Aorta (tissue), 5 donors: ENCODE measurements at regions not wholly inside any gene's neighbourhood (a gene's known extent, or its start where the extent isn't known, plus 50 kb on each side); places are given as distances from the start of the nearest gene placed in this dataset.
A peak's percentile ranks its signal among the peaks of the same experiment; 100 is the strongest.

Source experiments
- ATAC-seq: fragments of 200-7000 bp; cut with Tn5 transposase; one replicate; pipeline ENCODE4 v1.9.1; 2022; ENCODE audit warnings: moderate library complexity; ENCODE audit not compliant: low FRiP score
- DNase-seq, 2 donors: peaks; one replicate each; pipeline ENCODE4 v3.0.0-alpha.2; 2020
- H3K27ac ChIP-seq, 2 donors: one replicate each; pipeline ENCODE4 v1.5.1; 2013; ENCODE audit warnings: low read length in 2 of 2, mild to moderate bottlenecking in 2 of 2, moderate library complexity in 2 of 2, control low read depth in 1 of 2, inconsistent platforms in 1 of 2, low read depth in 1 of 2
- H3K27me3 ChIP-seq, 2 donors: one replicate each; pipeline ENCODE4 v1.6.1; 2013; ENCODE audit warnings: control low read depth in 1 of 2, low read length in 1 of 2, mild to moderate bottlenecking in 1 of 2, moderate library complexity in 1 of 2; ENCODE audit not compliant: insufficient read depth in 2 of 2, control insufficient read depth in 1 of 2
- H3K36me3 ChIP-seq, 2 donors: one replicate each; pipeline ENCODE4 v1.6.1; 2013; ENCODE audit warnings: control low read depth in 1 of 2, low read length in 1 of 2, mild to moderate bottlenecking in 1 of 2; ENCODE audit not compliant: insufficient read depth in 2 of 2, control insufficient read depth in 1 of 2
- H3K4me1 ChIP-seq, 2 donors: one replicate each; pipeline ENCODE4 v1.6.1; 2013; ENCODE audit warnings: low read length in 2 of 2, control low read depth in 1 of 2, mild to moderate bottlenecking in 1 of 2, moderate library complexity in 1 of 2; ENCODE audit not compliant: insufficient read depth in 2 of 2, control insufficient read depth in 1 of 2
- H3K4me3 ChIP-seq, 2 donors: one replicate each; pipeline ENCODE4 v1.5.1; 2013; ENCODE audit warnings: low read length in 2 of 2, control low read depth in 1 of 2, mild to moderate bottlenecking in 1 of 2
- H3K9me3 ChIP-seq: one replicate; pipeline ENCODE4 v1.6.1; 2013; ENCODE audit warnings: mild to moderate bottlenecking, low read length; ENCODE audit not compliant: control insufficient read depth
- WGBS, 2 donors: extraction: QIAGEN DNeasy Blood & Tissue Kit; methylation state at CpG; one replicate each; pipeline ENCODE4 v1.1.7; 2013; 5-methylcytosine and 5-hydroxymethylcytosine counted together
- intact Hi-C, 2 donors: fragments of 100-400 bp; cut with DNase I; formaldehyde crosslinking; loops; one replicate each; pipeline versions ENCODE4 v1.14.2 to v1.15.0; 2022
- donor health status: healthy with polysubstance abuse.
- donor health status: Bipolar disorder and iron deficiency.
- donor health status: DM: no; HTN: no; CAD: no.
- donor health status: DM: no; HTN: no; CAD: no.
- donor health status: DM: yes; HTN: yes; CAD: no.

DNA sequence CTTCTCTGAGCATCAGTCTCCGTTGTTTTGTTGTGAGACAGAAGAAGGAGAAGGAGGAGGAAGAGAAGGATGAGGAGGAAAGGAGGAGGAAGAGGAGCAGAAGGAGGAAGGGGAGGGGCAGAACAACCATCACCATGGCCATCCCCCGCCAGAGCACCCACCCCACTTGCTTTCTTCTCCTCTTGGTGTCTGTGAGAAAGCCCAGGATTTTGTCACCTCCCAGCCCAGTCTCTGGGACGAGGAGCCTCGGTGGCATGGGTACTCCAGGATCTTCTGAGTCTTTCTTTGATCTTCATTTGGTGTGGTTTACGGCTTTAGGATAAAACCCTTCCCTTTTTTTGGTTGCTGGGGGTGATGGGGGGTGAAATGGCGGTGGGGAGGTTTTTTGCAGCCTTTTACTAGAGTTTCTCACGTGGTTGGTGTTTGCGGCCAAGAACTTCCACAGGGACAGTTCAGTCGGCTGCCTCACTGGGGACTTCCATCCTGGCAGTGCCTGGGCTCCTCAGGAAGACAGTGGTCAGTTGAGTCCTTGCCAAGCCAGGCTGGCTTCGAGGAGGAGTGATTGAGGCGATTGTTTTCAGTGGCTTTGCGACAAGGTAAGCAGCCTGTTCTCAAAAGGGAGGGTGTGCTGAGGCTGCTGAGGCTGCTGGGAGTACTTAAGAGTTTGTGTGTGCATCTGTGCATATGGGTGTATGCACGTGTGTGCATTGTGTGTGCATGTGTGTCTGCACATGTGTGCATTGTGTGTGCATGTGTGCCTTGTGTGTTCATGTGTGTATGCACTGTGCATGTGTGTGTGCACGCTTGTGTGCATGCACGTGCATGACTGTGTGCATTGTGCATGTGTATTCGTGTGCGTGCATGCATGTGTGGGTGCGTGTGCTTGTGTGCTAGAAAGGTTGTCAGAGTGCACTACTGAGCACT lies 567.5 kb downstream of the TBC1D22A start:
- Histone ChIP-seq H3K36me3 (no peaks in the 10 kb centered on the region), H3K27ac (no peak overlapping the region), H3K9me3 (peaks cover 5% of the 10 kb centered on the region), H3K4me1 (no peaks in the 10 kb centered on the region), H3K4me3 (no peak overlapping the region), H3K27me3 (no peaks in the 10 kb centered on the region)
- DNase-seq, result no peak
- no peak for ATAC-seq
- 55 to 65% methylated on average over 18 of the region's 18 CpGs for WGBS, 2 donors
- intact Hi-C loops, result no loop called here

DNA sequence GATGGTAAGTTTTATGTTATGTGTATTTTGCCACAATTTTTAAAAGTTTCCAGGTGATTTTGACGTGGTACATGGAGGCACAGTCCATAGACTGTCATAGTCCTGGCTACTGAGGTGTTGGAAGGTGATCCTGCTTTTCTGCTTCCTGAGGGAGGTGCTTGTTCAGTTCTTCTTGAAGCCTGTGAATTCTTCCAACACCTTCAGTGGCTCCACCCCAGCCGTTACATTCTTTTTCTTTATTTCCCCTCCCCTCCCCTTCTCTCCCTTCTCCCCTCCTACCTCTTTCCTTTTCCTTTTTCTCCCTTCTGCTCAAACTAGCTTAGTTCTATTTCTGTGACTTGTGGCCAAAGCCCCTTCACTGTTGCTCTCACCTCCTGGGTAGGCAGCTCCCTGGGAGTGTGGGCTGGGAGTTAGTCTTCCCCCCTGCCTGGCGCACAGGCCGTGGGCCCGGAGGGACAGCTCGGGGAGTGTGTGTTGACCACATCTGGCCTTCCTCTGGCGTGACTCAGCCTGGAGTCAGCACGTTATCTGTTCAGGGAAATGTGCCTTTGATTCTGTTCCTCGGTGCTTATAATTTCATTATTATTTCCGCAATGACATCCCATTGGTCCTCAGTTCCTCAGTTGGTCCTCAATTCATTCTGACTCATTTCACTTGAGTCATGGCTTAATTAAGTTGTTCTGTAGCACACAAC lies 566.2 kb downstream of the TBC1D22A start:
- no peak overlapping the region for H3K27ac ChIP-seq
- 34 to 47% methylated on average over 10 of the region's 10 CpGs for WGBS, 2 donors
- H3K36me3 ChIP-seq, result no peaks in the 10 kb centered on the region
- no peaks in the 10 kb centered on the region for H3K4me1 ChIP-seq
- DNase-seq (no peak), ATAC-seq (peak; percentile 63)
- H3K4me3 ChIP-seq, result no peak overlapping the region
- intact Hi-C loops, result no loop called here
- no peaks in the 10 kb centered on the region for H3K27me3 ChIP-seq
- peaks cover 5% of the 10 kb centered on the region for H3K9me3 ChIP-seq

DNA sequence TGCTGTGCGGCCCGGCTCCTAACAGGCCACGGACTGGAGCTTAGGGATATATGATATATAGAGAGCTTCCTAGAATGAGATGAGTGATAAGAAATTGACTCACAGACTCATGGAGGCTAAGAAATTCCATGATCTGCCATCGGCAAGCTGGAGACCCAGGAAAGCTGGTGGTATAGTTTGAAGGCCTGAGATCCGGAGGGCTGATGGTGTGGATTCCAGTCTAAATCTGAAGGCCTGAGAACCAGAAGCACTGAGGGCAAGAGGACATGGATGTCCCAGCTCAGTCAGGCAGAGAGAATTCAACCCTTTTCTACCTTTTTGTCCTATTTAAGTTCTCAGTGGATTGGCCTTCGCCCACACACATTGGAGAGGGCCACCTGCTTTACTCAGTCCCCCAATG lies 564.8 kb downstream of the TBC1D22A start:
- DNase-seq (no peak), ATAC-seq (no peak)
- Histone ChIP-seq H3K36me3 (no peaks in the 10 kb centered on the region), H3K27ac (no peak overlapping the region), H3K27me3 (no peaks in the 10 kb centered on the region), H3K9me3 (peaks cover 6% of the 10 kb centered on the region), H3K4me1 (no peaks in the 10 kb centered on the region), H3K4me3 (no peak overlapping the region)
- 89 to 90% methylated on average over 6 of the region's 6 CpGs for WGBS, 2 donors
- intact Hi-C loops, result no loop called here

DNA sequence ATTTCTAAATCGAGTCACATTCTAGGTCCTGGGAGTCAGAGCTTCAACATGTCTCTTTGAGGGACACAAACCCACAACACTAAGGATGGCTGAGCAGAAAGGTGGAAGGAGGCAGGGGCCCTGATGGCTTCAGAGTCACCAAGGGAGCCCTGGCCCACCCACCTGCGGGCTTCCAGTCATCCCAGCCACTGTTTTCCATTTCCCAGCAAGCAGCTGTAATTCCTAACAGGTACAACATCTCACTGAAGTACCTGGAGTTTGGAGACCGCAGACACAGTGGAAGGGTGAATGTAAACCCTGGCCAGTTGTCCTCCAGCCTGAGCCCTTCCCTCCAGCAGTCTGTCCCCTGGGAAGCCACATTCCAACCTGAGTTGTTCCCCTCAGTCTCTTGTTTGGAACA lies 562.8 kb downstream of the TBC1D22A start:
- ATAC-seq, result no peak
- H3K36me3 ChIP-seq, result no peaks in the 10 kb centered on the region
- 84 to 91% methylated on average over 3 of the region's 3 CpGs for WGBS, 2 donors
- no peak overlapping the region for H3K27ac ChIP-seq
- peaks cover 8% of the 10 kb centered on the region for H3K9me3 ChIP-seq
- no peaks in the 10 kb centered on the region for H3K4me1 ChIP-seq
- no peak overlapping the region for H3K4me3 ChIP-seq
- no peaks in the 10 kb centered on the region for H3K27me3 ChIP-seq
- intact Hi-C loops, result no loop called here
- DNase-seq, result no peak

DNA sequence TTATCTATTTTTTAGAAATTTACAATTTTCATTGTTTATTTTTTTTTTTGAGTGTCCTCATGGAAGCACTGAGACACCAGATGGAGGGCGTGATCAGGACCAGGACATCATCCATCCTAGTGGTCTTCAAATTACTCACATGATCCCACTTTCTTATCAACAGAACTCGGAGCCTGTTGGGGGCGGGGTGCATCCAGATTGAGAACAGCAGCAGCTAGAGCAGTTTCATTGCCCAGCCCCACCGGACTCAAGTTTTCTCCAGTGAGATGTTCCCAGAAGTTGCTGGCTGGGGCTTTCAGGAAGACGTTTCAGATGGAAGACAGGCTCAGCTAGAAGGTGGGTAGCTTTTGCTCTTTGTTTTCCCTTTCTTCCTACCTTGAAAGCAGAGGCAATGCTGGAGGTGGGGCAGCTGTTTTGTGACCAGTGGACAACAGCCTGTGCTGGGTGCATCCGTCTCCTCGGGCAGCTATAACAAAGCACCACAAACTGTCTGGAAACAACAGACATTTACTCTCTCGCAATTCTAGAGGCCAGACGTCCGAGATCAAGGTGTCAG lies 562.1 kb downstream of the TBC1D22A start:
- H3K27me3 ChIP-seq, result no peaks in the 10 kb centered on the region
- no peak for DNase-seq
- 71 to 73% methylated on average over 10 of the region's 10 CpGs for WGBS, 2 donors
- H3K4me3 ChIP-seq, result no peak overlapping the region
- peaks cover 9% of the 10 kb centered on the region for H3K9me3 ChIP-seq
- intact Hi-C loops, result no loop called here
- H3K4me1 ChIP-seq, result no peaks in the 10 kb centered on the region
- H3K36me3 ChIP-seq, result no peaks in the 10 kb centered on the region
- no peak for ATAC-seq
- no peak overlapping the region for H3K27ac ChIP-seq

DNA sequence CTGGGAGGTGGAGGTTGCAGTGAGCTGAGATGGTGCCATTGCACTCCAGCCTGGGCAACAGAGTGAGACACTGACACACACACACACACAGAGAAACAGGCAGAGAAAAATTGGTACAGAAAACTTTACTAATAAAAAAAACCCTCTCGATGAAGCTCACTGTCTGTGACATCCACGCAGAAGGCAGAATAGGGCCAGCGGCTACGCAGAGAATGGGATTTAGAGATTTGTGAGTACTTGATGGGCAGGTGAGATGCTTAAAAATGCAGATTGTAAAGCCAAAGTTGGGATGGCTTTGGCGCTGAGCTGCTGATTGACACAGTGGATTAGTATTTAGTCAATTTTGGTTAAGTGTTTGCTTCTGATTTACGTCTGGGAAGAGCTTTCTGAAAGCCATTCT lies 561.1 kb downstream of the TBC1D22A start:
- peaks cover 12% of the 10 kb centered on the region for H3K9me3 ChIP-seq
- intact Hi-C loops, result no loop called here
- H3K4me1 ChIP-seq, result no peaks in the 10 kb centered on the region
- H3K36me3 ChIP-seq, result no peaks in the 10 kb centered on the region
- no peaks in the 10 kb centered on the region for H3K27me3 ChIP-seq
- no peak overlapping the region for H3K27ac ChIP-seq
- H3K4me3 ChIP-seq, result no peak overlapping the region
- ATAC-seq (no peak), DNase-seq (no peak)
- WGBS, 2 donors, result 80 to 84% methylated on average over 6 of the region's 6 CpGs

DNA sequence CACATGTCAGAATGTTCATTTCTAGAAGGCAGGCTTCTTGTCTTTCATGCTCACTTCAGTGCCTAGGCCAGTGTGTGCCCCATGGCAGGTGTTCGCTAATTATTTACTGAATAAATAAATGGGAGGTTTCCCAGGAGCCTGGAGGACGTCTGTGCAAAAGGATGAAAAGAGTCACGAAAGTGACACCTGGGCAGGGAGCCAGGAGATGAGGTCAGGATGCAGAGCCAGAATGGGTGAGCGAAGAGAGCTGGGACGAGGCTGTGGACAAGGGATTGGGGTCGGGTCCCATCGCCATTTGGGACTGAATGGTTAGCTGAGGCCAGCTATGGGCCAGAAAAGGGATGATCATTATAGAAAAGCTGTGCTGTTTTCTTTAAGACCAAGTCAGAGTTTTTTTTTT lies 560.4 kb downstream of the TBC1D22A start:
- Histone ChIP-seq H3K27ac (no peak overlapping the region), H3K27me3 (no peaks in the 10 kb centered on the region), H3K4me1 (no peaks in the 10 kb centered on the region), H3K36me3 (no peaks in the 10 kb centered on the region), H3K4me3 (no peak overlapping the region), H3K9me3 (peaks cover 12% of the 10 kb centered on the region)
- DNase-seq (no peak), ATAC-seq (no peak)
- intact Hi-C loops, result no loop called here
- WGBS, 2 donors, result 63 to 67% methylated on average over 7 of the region's 7 CpGs

DNA sequence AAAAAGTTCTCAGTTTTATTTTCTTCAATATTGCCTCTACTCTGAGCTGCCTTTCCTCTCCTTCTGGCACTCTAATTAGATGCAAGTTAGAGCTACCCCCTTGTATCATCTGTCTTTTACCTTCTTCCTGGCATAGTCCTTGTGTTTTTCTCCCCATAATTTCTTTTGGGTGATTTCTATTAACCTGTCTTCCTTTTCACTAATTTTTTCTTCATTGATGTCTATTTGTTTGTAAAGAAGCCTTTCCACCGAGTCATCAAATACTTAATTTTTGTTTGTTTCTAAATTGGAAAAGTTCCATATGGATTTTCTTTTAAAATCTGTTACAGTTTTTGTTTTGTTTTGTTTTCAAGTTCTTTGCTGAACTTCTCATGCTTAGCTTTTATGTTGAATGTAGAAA lies 558.1 kb downstream of the TBC1D22A start:
- intact Hi-C loops, result no loop called here
- Histone ChIP-seq H3K27ac (no peak overlapping the region), H3K36me3 (no peaks in the 10 kb centered on the region), H3K9me3 (peaks cover 12% of the 10 kb centered on the region), H3K27me3 (no peaks in the 10 kb centered on the region), H3K4me1 (no peaks in the 10 kb centered on the region), H3K4me3 (no peak overlapping the region)
- ATAC-seq, result no peak
- 73 to 77% methylated on average over 1 of the region's 1 CpG for WGBS, 2 donors
- no peak for DNase-seq
